Mucosa of rectum (tissue), 2 donors: ENCODE measurements at regions not wholly inside any gene's neighbourhood (a gene's known extent, or its start where the extent isn't known, plus 50 kb on each side); places are given as distances from the start of the nearest gene placed in this dataset.
A peak's percentile ranks its signal among the peaks of the same experiment; 100 is the strongest.

Experiments used
- H3K27ac ChIP-seq, 2 donors: one replicate each; pipeline ENCODE4 v1.7.0; 2013; ENCODE audit warnings: inconsistent platforms in 2 of 2, low read depth in 2 of 2, low read length in 2 of 2
- H3K27me3 ChIP-seq, 2 donors: one replicate each; pipeline ENCODE4 v1.7.0; 2013; ENCODE audit warnings: low read length in 2 of 2; ENCODE audit not compliant: control insufficient read depth in 2 of 2, insufficient read depth in 2 of 2
- H3K36me3 ChIP-seq, 2 donors: one replicate each; pipeline ENCODE4 v1.7.0; 2013; ENCODE audit warnings: low read length in 2 of 2; ENCODE audit not compliant: control insufficient read depth in 2 of 2, insufficient read depth in 2 of 2
- H3K4me1 ChIP-seq, 2 donors: one replicate each; pipeline ENCODE4 v1.7.0; 2013; ENCODE audit warnings: low read length in 2 of 2, mild to moderate bottlenecking in 1 of 2; ENCODE audit not compliant: control insufficient read depth in 2 of 2, insufficient read depth in 2 of 2
- H3K4me3 ChIP-seq, 2 donors: one replicate each; pipeline ENCODE4 v1.7.0; 2013; ENCODE audit warnings: low read length in 2 of 2
- H3K9ac ChIP-seq, 2 donors: one replicate each; pipeline ENCODE4 v1.7.0; 2013; ENCODE audit warnings: low read length in 2 of 2, low read depth in 1 of 2, mild to moderate bottlenecking in 1 of 2
- H3K9me3 ChIP-seq, 2 donors: one replicate each; pipeline ENCODE4 v1.7.0; 2013; ENCODE audit warnings: low read length in 2 of 2; ENCODE audit not compliant: control insufficient read depth in 2 of 2
- donor health status: healthy.
- donor health status: Normal muscosa, but diverticular disease.

GRCh38 chr9:29211580-29212396, 1638.5 kb upstream of the C9orf72 start:
- Histone ChIP-seq H3K9ac (no peak overlapping the region), H3K27me3 (peaks cover 38 to 40% of the 10 kb centered on the region in 2 donors), H3K4me3 (peak overlapping the region; percentile 0 to 41), H3K4me1 (peaks cover 0 to 11% of the 10 kb centered on the region in 2 donors), H3K36me3 (no peaks in the 10 kb centered on the region), H3K27ac (no peak overlapping the region), H3K9me3 (no peaks in the 10 kb centered on the region)

- no peak overlapping the region for H3K27ac ChIP-seq
- H3K4me3 ChIP-seq: peak overlapping the region; percentile 7 to 41
- peaks cover 38 to 40% of the 10 kb centered on the region in 2 donors for H3K27me3 ChIP-seq
- H3K4me1 ChIP-seq: peaks cover 0 to 11% of the 10 kb centered on the region in 2 donors
- H3K9me3 ChIP-seq: no peaks in the 10 kb centered on the region
- no peaks in the 10 kb centered on the region for H3K36me3 ChIP-seq
- no peak overlapping the region for H3K9ac ChIP-seq
These were observed 1639.4 kb upstream of the C9orf72 start for GRCh38 chr9:29212397-29213387.

GRCh38 chr9:29213417-29214153, 1640.3 kb upstream of the C9orf72 start, which contains the start of gene LINGO2:
LINGO2 (minus strand) TSS chr9:29213601.
- peak within 1 kb of the TSS; percentile 7 to 41 for H3K4me3 ChIP-seq
- H3K4me1 ChIP-seq: peaks cover 0 to 11% of the 10 kb centered on the region in 2 donors
- no peaks in the 10 kb centered on the region for H3K36me3 ChIP-seq
- H3K27me3 ChIP-seq: peaks cover 38 to 40% of the 10 kb centered on the region in 2 donors
- H3K27ac ChIP-seq: no peak within 1 kb of the TSS
- no peaks in the 10 kb centered on the region for H3K9me3 ChIP-seq
- H3K9ac ChIP-seq: no peak within 1 kb of the TSS

GRCh38 chr9:29214154-29214689, 1640.9 kb upstream of the C9orf72 start:
- H3K9me3 ChIP-seq: no peaks in the 10 kb centered on the region
- no peak overlapping the region for H3K4me3 ChIP-seq
- peaks cover 0 to 11% of the 10 kb centered on the region in 2 donors for H3K4me1 ChIP-seq
- no peak overlapping the region for H3K9ac ChIP-seq
- peaks cover 38 to 40% of the 10 kb centered on the region in 2 donors for H3K27me3 ChIP-seq
- no peak overlapping the region for H3K27ac ChIP-seq
- H3K36me3 ChIP-seq: no peaks in the 10 kb centered on the region

GRCh38 chr9:29214690-29215253, 1641.5 kb upstream of the C9orf72 start:
- Histone ChIP-seq H3K9me3 (no peaks in the 10 kb centered on the region), H3K36me3 (no peaks in the 10 kb centered on the region), H3K27me3 (peaks cover 38 to 40% of the 10 kb centered on the region in 2 donors), H3K27ac (no peak overlapping the region), H3K4me3 (no peak overlapping the region), H3K9ac (no peak overlapping the region), H3K4me1 (peaks cover 0 to 11% of the 10 kb centered on the region in 2 donors)

- Histone ChIP-seq H3K9me3 (no peaks in the 10 kb centered on the region), H3K4me3 (no peak overlapping the region), H3K9ac (no peak overlapping the region), H3K36me3 (no peaks in the 10 kb centered on the region), H3K27ac (no peak overlapping the region), H3K4me1 (peaks cover 0 to 5% of the 10 kb centered on the region in 2 donors), H3K27me3 (peaks cover 24 to 27% of the 10 kb centered on the region in 2 donors)
These were observed 1644.7 kb upstream of the C9orf72 start for GRCh38 chr9:29217966-29218365.

- H3K9me3 ChIP-seq: no peaks in the 10 kb centered on the region
- no peaks in the 10 kb centered on the region for H3K36me3 ChIP-seq
- H3K27me3 ChIP-seq: peaks cover 0 to 4% of the 10 kb centered on the region in 2 donors
- no peak overlapping the region for H3K27ac ChIP-seq
- H3K9ac ChIP-seq: no peak overlapping the region
- no peaks in the 10 kb centered on the region for H3K4me1 ChIP-seq
- H3K4me3 ChIP-seq: no peak overlapping the region
These were observed 1647.4 kb upstream of the C9orf72 start for GRCh38 chr9:29220596-29221251.

GRCh38 chr9:29228558-29228957, 1655.3 kb upstream of the C9orf72 start:
- Histone ChIP-seq H3K27me3 (no peaks in the 10 kb centered on the region), H3K4me3 (no peak overlapping the region), H3K4me1 (no peaks in the 10 kb centered on the region), H3K9me3 (no peaks in the 10 kb centered on the region), H3K27ac (no peak overlapping the region), H3K9ac (no peak overlapping the region), H3K36me3 (no peaks in the 10 kb centered on the region)

- Histone ChIP-seq H3K36me3 (no peaks in the 10 kb centered on the region), H3K27ac (no peak overlapping the region), H3K4me3 (no peak overlapping the region), H3K4me1 (no peaks in the 10 kb centered on the region), H3K27me3 (no peaks in the 10 kb centered on the region), H3K9ac (no peak overlapping the region), H3K9me3 (no peaks in the 10 kb centered on the region)
These were observed 1657.7 kb upstream of the C9orf72 start for GRCh38 chr9:29230931-29231330.
